ENCODE measurements at regions not wholly inside any gene's neighbourhood (a gene's known extent, or its start where the extent isn't known, plus 50 kb on each side); places are given as distances from the start of the nearest gene placed in this dataset.

DNA sequence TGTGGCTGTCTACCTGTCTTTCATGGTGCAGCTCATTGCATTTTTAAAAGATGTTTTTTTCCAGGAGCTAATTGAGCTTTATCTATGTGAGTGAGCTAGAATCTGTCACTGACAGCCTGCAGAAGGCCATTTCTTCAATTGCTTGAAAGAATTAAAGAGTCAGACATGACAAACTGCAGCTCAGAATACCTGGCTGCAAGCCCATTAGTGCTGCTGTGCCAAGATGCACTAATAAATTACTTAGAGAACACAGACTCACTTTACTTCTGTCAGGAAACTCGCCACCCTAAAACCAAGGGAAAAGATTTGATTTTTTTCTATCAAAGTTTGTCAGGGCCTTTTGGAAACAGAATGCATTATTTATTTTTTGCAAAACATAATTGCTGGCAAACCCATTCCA lies 368.3 kb downstream of the CAAP1 start:
- no peak for TF ChIP-seq CTCF (IDR thresholded peaks at IDR 0.05)
- ATAC-seq (no peak), DNase-seq (no peak)
- no peaks in the 10 kb centered on the region for H3K36me3 ChIP-seq (ENCODE audit: low read depth)
- H3K9me3 ChIP-seq: no peaks in the 10 kb centered on the region
- H3K4me3 ChIP-seq: no peak overlapping the region
- intact Hi-C loops (cut with DNase I, micrococcal nuclease): no loop called here
- H3K4me1 ChIP-seq (ENCODE audit: low read depth): no peaks in the 10 kb centered on the region

- H3K4me3 ChIP-seq: no peak overlapping the region
- ATAC-seq: no peak
- no peak for DNase-seq
- intact Hi-C loops (cut with DNase I, micrococcal nuclease): no loop called here
- no peaks in the 10 kb centered on the region for H3K36me3 ChIP-seq (ENCODE audit: low read depth)
- no peaks in the 10 kb centered on the region for H3K4me1 ChIP-seq (ENCODE audit: low read depth)
- H3K9me3 ChIP-seq: no peaks in the 10 kb centered on the region
- TF ChIP-seq CTCF (IDR thresholded peaks at IDR 0.05): no peak
Measured at GRCh38 chr9:26523577-26523976, 369.0 kb downstream of the CAAP1 start.

- ATAC-seq: no peak
- intact Hi-C loops (cut with DNase I, micrococcal nuclease): no loop called here
- Histone ChIP-seq H3K4me3 (no peak overlapping the region), H3K9me3 (no peaks in the 10 kb centered on the region), H3K36me3 (ENCODE audit: low read depth) (no peaks in the 10 kb centered on the region), H3K4me1 (ENCODE audit: low read depth) (no peaks in the 10 kb centered on the region)
- TF ChIP-seq CTCF (IDR thresholded peaks at IDR 0.05): no peak
- no peak for DNase-seq
Measured at GRCh38 chr9:26520141-26520540, 372.5 kb downstream of the CAAP1 start.

- no peak for ATAC-seq
- H3K36me3 ChIP-seq (ENCODE audit: low read depth): no peaks in the 10 kb centered on the region
- no peak overlapping the region for H3K4me3 ChIP-seq
- H3K9me3 ChIP-seq: no peaks in the 10 kb centered on the region
- H3K4me1 ChIP-seq (ENCODE audit: low read depth): no peaks in the 10 kb centered on the region
- intact Hi-C loops (cut with DNase I, micrococcal nuclease): no loop called here
- no peak for DNase-seq
- no peak for TF ChIP-seq CTCF (IDR thresholded peaks at IDR 0.05)
Measured at GRCh38 chr9:26516773-26517343, 375.7 kb downstream of the CAAP1 start.

GRCh38 chr9:26513730-26514129 lies 378.9 kb downstream of the CAAP1 start:
- TF ChIP-seq CTCF (IDR thresholded peaks at IDR 0.05): no peak
- intact Hi-C loops (cut with DNase I, micrococcal nuclease): no loop called here
- no peak for ATAC-seq

GRCh38 chr9:26510137-26510536 lies 382.5 kb downstream of the CAAP1 start:
- Histone ChIP-seq H3K4me1 (ENCODE audit: low read depth) (no peaks in the 10 kb centered on the region), H3K9me3 (no peaks in the 10 kb centered on the region), H3K36me3 (ENCODE audit: low read depth) (no peaks in the 10 kb centered on the region), H3K4me3 (no peak overlapping the region)
- DNase-seq (no peak), ATAC-seq (no peak)
- intact Hi-C loops (cut with DNase I, micrococcal nuclease): no loop called here
- no peak for TF ChIP-seq CTCF (IDR thresholded peaks at IDR 0.05)

More at GRCh38 chr9:26513730-26514129, 378.9 kb downstream of the CAAP1 start:
- Histone ChIP-seq H3K9me3 (no peaks in the 10 kb centered on the region), H3K4me1 (ENCODE audit: low read depth) (no peaks in the 10 kb centered on the region), H3K36me3 (ENCODE audit: low read depth) (no peaks in the 10 kb centered on the region), H3K4me3 (no peak overlapping the region)
- DNase-seq: no peak
